Hindlimb muscle (tissue), 1 donor: ENCODE measurements at regions not wholly inside any gene's neighbourhood (a gene's known extent, or its start where the extent isn't known, plus 50 kb on each side); places are given as distances from the start of the nearest gene placed in this dataset.

Experiments used
- DNase-seq: peaks from one replicate; pipeline ENCODE4 v3.0.0-alpha.2; 2013

- no peak for DNase-seq
These were observed 92.9 kb upstream of the CXCR4 start for GRCh38 chr2:136210822-136211221.

- DNase-seq, result no peak
These were observed 92.5 kb upstream of the CXCR4 start for GRCh38 chr2:136210455-136210805.

- no peak for DNase-seq
These were observed 91.9 kb upstream of the CXCR4 start for GRCh38 chr2:136209561-136210454.

GRCh38 chr2:136208682-136209420 lies 90.9 kb upstream of the CXCR4 start:
- DNase-seq, result no peak

- DNase-seq, result no peak
These were observed 89.7 kb upstream of the CXCR4 start for GRCh38 chr2:136207665-136208064.

- no peak for DNase-seq
These were observed 89.2 kb upstream of the CXCR4 start for GRCh38 chr2:136207030-136207623.

- DNase-seq, result no peak
These were observed 88.7 kb upstream of the CXCR4 start for GRCh38 chr2:136206613-136207012.

- DNase-seq, result no peak
These were observed 87.7 kb upstream of the CXCR4 start for GRCh38 chr2:136205615-136206014.

- no peak for DNase-seq
These were observed 87.0 kb upstream of the CXCR4 start for GRCh38 chr2:136204971-136205370.

GRCh38 chr2:136195226-136195625 lies 77.3 kb upstream of the CXCR4 start:
- DNase-seq, result no peak

GRCh38 chr2:136191041-136191440 lies 73.1 kb upstream of the CXCR4 start:
- no peak for DNase-seq

- no peak for DNase-seq
These were observed 71.4 kb upstream of the CXCR4 start for GRCh38 chr2:136189221-136189782.

GRCh38 chr2:136188086-136188485 lies 70.1 kb upstream of the CXCR4 start:
- DNase-seq, result no peak

GRCh38 chr2:136185981-136186776 lies 68.2 kb upstream of the CXCR4 start:
- no peak for DNase-seq

GRCh38 chr2:136183097-136183496 lies 65.1 kb upstream of the CXCR4 start:
- no peak for DNase-seq

GRCh38 chr2:136182315-136182714 lies 64.4 kb upstream of the CXCR4 start:
- no peak for DNase-seq

GRCh38 chr2:136179602-136179975 lies 61.6 kb upstream of the CXCR4 start:
- no peak for DNase-seq

GRCh38 chr2:136178941-136179601 lies 61.1 kb upstream of the CXCR4 start:
- DNase-seq, result no peak

GRCh38 chr2:136175868-136176267 lies 57.9 kb upstream of the CXCR4 start:
- DNase-seq, result no peak

GRCh38 chr2:136175466-136175865 lies 57.5 kb upstream of the CXCR4 start:
- no peak for DNase-seq

- no peak for DNase-seq
These were observed 55.2 kb upstream of the CXCR4 start for GRCh38 chr2:136173126-136173525.

GRCh38 chr2:136171223-136171622 lies 53.3 kb upstream of the CXCR4 start:
- DNase-seq, result no peak
